Kidney epithelial cell (primary cell): ENCODE measurements at regions not wholly inside any gene's neighbourhood (a gene's known extent, or its start where the extent isn't known, plus 50 kb on each side); places are given as distances from the start of the nearest gene placed in this dataset.

Experiments
- DNase-seq: peaks from one replicate; pipeline ENCODE4 v3.0.0-alpha.2; 2010; ENCODE audit warnings: low read depth
- H3K27me3 ChIP-seq: 2 replicates; pipeline ENCODE4 v1.6.0; 2011; ENCODE audit warnings: low read length; ENCODE audit not compliant: control insufficient read depth, insufficient read depth
- H3K36me3 ChIP-seq: 2 replicates; pipeline ENCODE4 v1.5.1; 2011; ENCODE audit warnings: low read length; ENCODE audit not compliant: control insufficient read depth, insufficient read depth
- H3K4me3 ChIP-seq: 2 replicates; pipeline ENCODE4 v1.5.1; 2011; ENCODE audit warnings: low read depth, mild to moderate bottlenecking, control low read depth, low read length
- CTCF ChIP-seq: IDR thresholded peaks from 2 replicates; pipeline ENCODE4 v1.5.1; 2011; ENCODE audit warnings: mild to moderate bottlenecking, moderate library complexity, low read length, control low read depth, inconsistent platforms; ENCODE audit not compliant: insufficient read depth, poor library complexity, severe bottlenecking

GRCh38 chr6:21402368-21402767, 191.2 kb upstream of the SOX4 start:
- H3K27me3 ChIP-seq = no peaks in the 10 kb centered on the region
- TF ChIP-seq CTCF = no peak
- no peak for DNase-seq
- no peak overlapping the region for H3K4me3 ChIP-seq
- no peaks in the 10 kb centered on the region for H3K36me3 ChIP-seq

GRCh38 chr6:21404577-21404976, 189.0 kb upstream of the SOX4 start:
- H3K36me3 ChIP-seq = no peaks in the 10 kb centered on the region
- H3K4me3 ChIP-seq = no peak overlapping the region
- TF ChIP-seq CTCF = no peak
- no peak for DNase-seq
- H3K27me3 ChIP-seq = no peaks in the 10 kb centered on the region

GRCh38 chr6:21406316-21406715, 187.2 kb upstream of the SOX4 start:
- Histone ChIP-seq H3K36me3 (no peaks in the 10 kb centered on the region), H3K27me3 (no peaks in the 10 kb centered on the region), H3K4me3 (no peak overlapping the region)
- no peak for DNase-seq
- TF ChIP-seq CTCF = no peak

- Histone ChIP-seq H3K36me3 (no peaks in the 10 kb centered on the region), H3K27me3 (no peaks in the 10 kb centered on the region), H3K4me3 (no peak overlapping the region)
- no peak for DNase-seq
- no peak for TF ChIP-seq CTCF
Measured at GRCh38 chr6:21409231-21409630, 184.3 kb upstream of the SOX4 start.

GRCh38 chr6:21413428-21413827, 180.1 kb upstream of the SOX4 start:
- Histone ChIP-seq H3K27me3 (no peaks in the 10 kb centered on the region), H3K4me3 (no peak overlapping the region), H3K36me3 (no peaks in the 10 kb centered on the region)
- no peak for TF ChIP-seq CTCF
- DNase-seq = no peak

GRCh38 chr6:21414065-21414464, 179.5 kb upstream of the SOX4 start:
- no peak for DNase-seq
- H3K27me3 ChIP-seq = no peaks in the 10 kb centered on the region
- no peak overlapping the region for H3K4me3 ChIP-seq
- TF ChIP-seq CTCF = no peak
- H3K36me3 ChIP-seq = no peaks in the 10 kb centered on the region
